GM23338 (cell line): ENCODE measurements at regions not wholly inside any gene's neighbourhood (a gene's known extent, or its start where the extent isn't known, plus 50 kb on each side); places are given as distances from the start of the nearest gene placed in this dataset.

Experiments used
- ATAC-seq: fragments of 200-7000 bp; cut with Tn5 transposase; 3 replicates; pipeline ENCODE4 v1.9.1; 2020
- DNase-seq: peaks from one replicate; pipeline ENCODE4 v3.0.0-alpha.2; 2015; ENCODE audit warnings: low spot score
- H2AFZ ChIP-seq: fragments of 200-600 bp; sonication (generic); 2 replicates; pipeline ENCODE4 v1.8.0; 2016; ENCODE audit warnings: antibody characterized with exemption, mild to moderate bottlenecking, moderate library complexity
- H3F3A ChIP-seq: fragments of 200-600 bp; sonication (generic); replicated peaks from 2 replicates; pipeline ENCODE4 v1.8.0; 2017; ENCODE audit warnings: antibody characterized with exemption, mixed run types, low read depth
- H3K27ac ChIP-seq: fragments of 200-600 bp; sonication (generic); 2 replicates; pipeline ENCODE4 v1.6.1; 2016; ENCODE audit warnings: low read depth
- H3K27me3 ChIP-seq: fragments of 200-600 bp; sonication (generic); 2 replicates; pipeline ENCODE4 v1.8.0; 2016; ENCODE audit warnings: mild to moderate bottlenecking, mixed run types, moderate library complexity; ENCODE audit not compliant: insufficient read depth
- H3K36me3 ChIP-seq: fragments of 200-600 bp; sonication (generic); 2 replicates; pipeline ENCODE4 v1.8.0; 2016; ENCODE audit warnings: mild to moderate bottlenecking; ENCODE audit not compliant: insufficient read depth
- H3K4me1 ChIP-seq: fragments of 200-600 bp; sonication (generic); 2 replicates; pipeline ENCODE4 v1.8.0; 2016; ENCODE audit warnings: mild to moderate bottlenecking, moderate library complexity; ENCODE audit not compliant: insufficient read depth
- H3K4me2 ChIP-seq: fragments of 200-600 bp; sonication (generic); 2 replicates; pipeline ENCODE4 v1.7.1; 2017; ENCODE audit warnings: mixed run types
- H3K4me3 ChIP-seq: fragments of 200-600 bp; sonication (generic); 2 replicates; pipeline ENCODE4 v1.6.1; 2016; ENCODE audit warnings: mixed run types
- H3K79me2 ChIP-seq: fragments of 200-600 bp; sonication (generic); replicated peaks from 2 replicates; pipeline ENCODE4 v1.8.0; 2017; ENCODE audit warnings: mild to moderate bottlenecking; ENCODE audit not compliant: insufficient read depth
- H3K9me2 ChIP-seq: fragments of 200-600 bp; sonication (generic); 2 replicates; pipeline ENCODE4 v1.8.0; 2017; ENCODE audit not compliant: insufficient read depth
- H4K20me1 ChIP-seq: fragments of 200-600 bp; sonication (generic); replicated peaks from 2 replicates; pipeline ENCODE4 v1.8.0; 2017; ENCODE audit warnings: mild to moderate bottlenecking; ENCODE audit not compliant: insufficient read depth
- H3K27ac Mint-ChIP-seq: 2 replicates; pipeline ENCODE4 v1.8.0; 2020; ENCODE audit warnings: inconsistent platforms, mild to moderate bottlenecking, moderate library complexity, mixed read lengths
- H3K27me3 Mint-ChIP-seq: 3 replicates; pipeline ENCODE4 v1.8.0; 2022; ENCODE audit warnings: low read depth, mild to moderate bottlenecking, moderate library complexity, mixed read lengths, inconsistent platforms; ENCODE audit not compliant: insufficient read depth, poor library complexity
- H3K36me3 Mint-ChIP-seq: 3 replicates; pipeline ENCODE4 v1.8.0; 2021; ENCODE audit warnings: low read depth, mild to moderate bottlenecking, inconsistent platforms, moderate library complexity, mixed read lengths
- H3K4me1 Mint-ChIP-seq: 3 replicates; pipeline ENCODE4 v1.8.0; 2020; ENCODE audit warnings: mild to moderate bottlenecking, inconsistent platforms, mixed read lengths
- H3K4me3 Mint-ChIP-seq: 3 replicates; pipeline ENCODE4 v1.8.0; 2021; ENCODE audit warnings: moderate library complexity, mild to moderate bottlenecking, inconsistent platforms, mixed read lengths
- H3K9me3 Mint-ChIP-seq: 3 replicates; pipeline ENCODE4 v1.8.0; 2020; ENCODE audit warnings: moderate library complexity, mild to moderate bottlenecking, inconsistent platforms, mixed read lengths
- EZH2 ChIP-seq: fragments of 200-600 bp; sonication (generic); IDR thresholded peaks from one replicate; pipeline ENCODE4 v1.8.0; 2017; ENCODE audit warnings: antibody characterized with exemption, mild to moderate bottlenecking, low read depth; ENCODE audit not compliant: unreplicated experiment
- NANOG ChIP-seq: IDR thresholded peaks from 2 replicates; pipeline ENCODE4 v1.6.1; 2016; ENCODE audit warnings: antibody characterized with exemption, borderline replicate concordance
- STAT1 ChIP-seq: IDR thresholded peaks from one replicate; pipeline ENCODE4 v1.6.1; 2016; ENCODE audit warnings: antibody characterized with exemption; ENCODE audit not compliant: unreplicated experiment
- ZNF331 ChIP-seq: fragments of 250-450 bp; sonication (Bioruptor Pico); IDR thresholded peaks from 2 replicates; pipeline ENCODE4 v1.5.0; 2020; ENCODE audit warnings: low read depth, mild to moderate bottlenecking, moderate library complexity
- TF ChIP-seq, protein P1 (sequence below): IDR thresholded peaks from one replicate; pipeline ENCODE4 v1.6.1; 2018; ENCODE audit warnings: antibody characterized with exemption; ENCODE audit not compliant: unreplicated experiment
- TF ChIP-seq, protein P2 (sequence below): IDR thresholded peaks from 2 replicates; pipeline ENCODE4 v1.6.1; 2016; ENCODE audit warnings: antibody characterized with exemption
- TF ChIP-seq, protein P3 (sequence below), 2 experiments: fragments of 200-600 bp in 1 of 2; sonication (generic) in 1 of 2; conservative IDR thresholded peaks; 2 replicates each; pipeline versions ENCODE4 v1.5.1 to v1.6.1; 2016 to 2017; ENCODE audit warnings: antibody characterized with exemption in 2 of 2, low read depth in 2 of 2, mild to moderate bottlenecking in 2 of 2, moderate library complexity in 1 of 2

DNA sequence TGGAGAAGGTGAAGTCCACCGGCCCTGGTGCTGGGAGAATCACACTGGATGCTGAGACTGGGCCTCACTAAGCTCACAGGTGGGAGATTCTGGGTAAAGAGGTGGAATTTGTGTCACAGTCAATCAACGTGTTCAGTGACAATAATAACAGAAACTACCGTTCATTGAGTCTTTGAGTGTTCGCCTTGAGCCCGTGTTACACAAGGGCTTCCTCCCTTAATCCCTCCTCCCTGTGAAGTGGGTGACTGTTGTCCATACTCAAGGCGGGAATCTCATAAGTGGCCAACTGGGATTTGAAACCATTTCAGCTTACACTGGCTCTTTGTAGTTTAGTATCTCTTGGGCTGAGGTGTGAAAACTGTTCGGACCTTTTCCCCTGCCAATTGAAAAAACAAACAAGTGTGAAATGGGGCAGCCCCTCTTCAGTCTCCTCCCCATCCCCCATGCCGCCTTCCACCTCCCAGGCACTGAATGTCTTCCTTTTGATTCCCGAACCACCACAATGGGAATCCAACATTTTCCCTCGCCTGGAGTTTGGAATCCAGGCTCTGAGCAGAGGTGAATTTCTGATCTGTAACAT lies 502.4 kb downstream of the MIAT start (continued):
- TF ChIP-seq, protein P1, sequence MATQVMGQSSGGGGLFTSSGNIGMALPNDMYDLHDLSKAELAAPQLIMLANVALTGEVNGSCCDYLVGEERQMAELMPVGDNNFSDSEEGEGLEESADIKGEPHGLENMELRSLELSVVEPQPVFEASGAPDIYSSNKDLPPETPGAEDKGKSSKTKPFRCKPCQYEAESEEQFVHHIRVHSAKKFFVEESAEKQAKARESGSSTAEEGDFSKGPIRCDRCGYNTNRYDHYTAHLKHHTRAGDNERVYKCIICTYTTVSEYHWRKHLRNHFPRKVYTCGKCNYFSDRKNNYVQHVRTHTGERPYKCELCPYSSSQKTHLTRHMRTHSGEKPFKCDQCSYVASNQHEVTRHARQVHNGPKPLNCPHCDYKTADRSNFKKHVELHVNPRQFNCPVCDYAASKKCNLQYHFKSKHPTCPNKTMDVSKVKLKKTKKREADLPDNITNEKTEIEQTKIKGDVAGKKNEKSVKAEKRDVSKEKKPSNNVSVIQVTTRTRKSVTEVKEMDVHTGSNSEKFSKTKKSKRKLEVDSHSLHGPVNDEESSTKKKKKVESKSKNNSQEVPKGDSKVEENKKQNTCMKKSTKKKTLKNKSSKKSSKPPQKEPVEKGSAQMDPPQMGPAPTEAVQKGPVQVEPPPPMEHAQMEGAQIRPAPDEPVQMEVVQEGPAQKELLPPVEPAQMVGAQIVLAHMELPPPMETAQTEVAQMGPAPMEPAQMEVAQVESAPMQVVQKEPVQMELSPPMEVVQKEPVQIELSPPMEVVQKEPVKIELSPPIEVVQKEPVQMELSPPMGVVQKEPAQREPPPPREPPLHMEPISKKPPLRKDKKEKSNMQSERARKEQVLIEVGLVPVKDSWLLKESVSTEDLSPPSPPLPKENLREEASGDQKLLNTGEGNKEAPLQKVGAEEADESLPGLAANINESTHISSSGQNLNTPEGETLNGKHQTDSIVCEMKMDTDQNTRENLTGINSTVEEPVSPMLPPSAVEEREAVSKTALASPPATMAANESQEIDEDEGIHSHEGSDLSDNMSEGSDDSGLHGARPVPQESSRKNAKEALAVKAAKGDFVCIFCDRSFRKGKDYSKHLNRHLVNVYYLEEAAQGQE = no peak
- TF ChIP-seq EZH2 (no peak), NANOG (no peak)

DNA sequence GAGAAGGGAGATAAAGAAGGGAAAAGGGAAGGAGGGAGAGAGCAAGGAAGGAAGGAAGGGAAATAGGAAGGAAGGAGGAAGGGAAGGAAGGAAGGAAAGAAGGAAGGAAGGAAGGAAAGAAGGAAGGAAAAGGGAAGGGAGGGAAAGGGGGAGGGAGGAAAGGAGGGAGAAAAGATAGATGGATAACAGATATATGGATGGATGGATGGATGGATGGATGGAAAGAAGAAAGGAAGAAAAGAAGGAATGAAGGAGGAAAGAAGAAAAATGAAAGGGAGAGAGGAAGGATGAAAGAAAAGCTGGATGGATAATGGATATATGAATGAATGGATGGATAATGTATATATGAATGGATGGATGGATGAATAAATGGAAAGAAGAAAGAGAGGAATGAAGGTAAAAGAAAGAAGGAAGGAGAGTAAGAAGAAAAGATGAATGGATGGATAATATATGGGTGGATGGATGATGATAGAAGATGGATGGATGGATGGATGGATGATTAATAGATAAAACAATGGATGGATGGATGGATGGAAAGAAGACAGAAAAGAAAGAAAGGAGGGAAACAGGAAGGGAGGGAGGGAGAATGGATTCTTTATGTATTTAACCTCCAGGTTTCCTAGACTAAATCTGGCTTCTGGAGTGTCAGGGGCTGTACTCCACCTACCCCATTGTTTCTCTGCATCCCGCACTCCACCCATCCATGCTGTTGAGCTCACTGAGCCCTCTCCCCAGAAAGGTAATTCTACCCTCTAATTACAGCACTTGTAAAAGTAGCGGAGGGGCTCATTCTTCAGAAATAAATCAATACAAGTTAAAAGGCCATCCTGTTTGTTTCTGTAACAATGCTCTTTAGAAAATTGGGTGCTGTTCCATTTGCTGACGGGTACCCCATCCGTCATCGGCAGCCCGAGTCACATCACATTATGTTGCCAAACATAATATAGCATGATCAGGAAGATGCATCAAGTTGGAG lies 506.1 kb downstream of the MIAT start:
- H3K79me2 ChIP-seq = no peaks in the 10 kb centered on the region
- Mint-ChIP-seq H3K36me3 (no peaks in the 10 kb centered on the region), H3K27me3 (peaks cover 11% of the 10 kb centered on the region), H3K9me3 (no peaks in the 10 kb centered on the region), H3K4me1 (peaks cover 8% of the 10 kb centered on the region), H3K27ac (no peak overlapping the region), H3K4me3 (no peak overlapping the region)
- no peak overlapping the region for H2AFZ ChIP-seq
- no peaks in the 10 kb centered on the region for H4K20me1 ChIP-seq
- no peak overlapping the region for H3K27ac ChIP-seq
- H3K4me2 ChIP-seq = no peak overlapping the region
- H3K9me2 ChIP-seq = no peaks in the 10 kb centered on the region; the same call in 1 of the 2 replicates
- H3K36me3 ChIP-seq = no peaks in the 10 kb centered on the region
- no peaks in the 10 kb centered on the region for H3K27me3 ChIP-seq
- H3K4me3 ChIP-seq = no peak overlapping the region
- no peaks in the 10 kb centered on the region for H3F3A ChIP-seq
- DNase-seq (no peak), ATAC-seq (no peak)
- TF ChIP-seq, protein P2, sequence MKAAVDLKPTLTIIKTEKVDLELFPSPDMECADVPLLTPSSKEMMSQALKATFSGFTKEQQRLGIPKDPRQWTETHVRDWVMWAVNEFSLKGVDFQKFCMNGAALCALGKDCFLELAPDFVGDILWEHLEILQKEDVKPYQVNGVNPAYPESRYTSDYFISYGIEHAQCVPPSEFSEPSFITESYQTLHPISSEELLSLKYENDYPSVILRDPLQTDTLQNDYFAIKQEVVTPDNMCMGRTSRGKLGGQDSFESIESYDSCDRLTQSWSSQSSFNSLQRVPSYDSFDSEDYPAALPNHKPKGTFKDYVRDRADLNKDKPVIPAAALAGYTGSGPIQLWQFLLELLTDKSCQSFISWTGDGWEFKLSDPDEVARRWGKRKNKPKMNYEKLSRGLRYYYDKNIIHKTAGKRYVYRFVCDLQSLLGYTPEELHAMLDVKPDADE = no peak
- no peaks in the 10 kb centered on the region for H3K4me1 ChIP-seq

DNA sequence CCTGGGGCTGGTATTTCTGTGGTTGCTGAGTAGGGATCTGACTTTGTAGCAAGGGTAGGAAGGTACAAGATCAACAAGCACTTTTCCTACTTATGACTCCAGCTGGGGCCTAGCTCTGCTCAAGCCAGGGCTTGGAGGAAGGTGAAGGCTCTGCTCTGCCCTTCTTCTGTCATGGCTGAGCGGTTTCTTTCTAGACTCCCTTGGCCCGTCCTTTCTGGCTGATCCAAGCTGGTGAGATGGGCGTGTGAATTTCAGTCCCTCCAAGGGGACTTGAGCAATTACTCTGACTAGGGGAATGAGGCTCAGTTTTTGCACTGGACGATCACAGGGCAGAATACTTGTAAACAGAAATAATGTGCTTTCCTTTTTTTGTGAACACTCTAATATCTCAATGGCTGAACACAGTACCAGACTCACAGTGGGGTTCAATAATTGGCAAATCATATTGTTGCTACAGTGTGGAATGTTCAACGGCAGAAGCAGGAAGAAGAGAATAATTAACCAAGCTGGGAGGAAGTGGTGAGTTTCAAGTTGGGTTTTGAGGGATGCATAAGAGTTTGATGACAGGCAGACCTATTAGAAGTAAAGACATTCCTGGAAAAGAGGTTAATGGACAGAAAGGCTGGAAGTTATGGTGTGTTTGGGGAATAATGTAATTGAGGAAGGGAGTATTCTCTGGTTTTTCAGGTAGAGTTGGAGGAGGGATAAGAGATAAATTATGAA lies 507.6 kb downstream of the MIAT start:
- Histone ChIP-seq H3K4me2 (no peak overlapping the region), H3K4me1 (no peaks in the 10 kb centered on the region), H3K79me2 (no peaks in the 10 kb centered on the region), H3F3A (no peaks in the 10 kb centered on the region), H2AFZ (no peak overlapping the region), H3K9me2 (peaks cover 5% of the 10 kb centered on the region; the same call in 1 of the 2 replicates), H3K36me3 (no peaks in the 10 kb centered on the region), H3K4me3 (no peak overlapping the region), H3K27ac (no peak overlapping the region), H3K27me3 (no peaks in the 10 kb centered on the region), H4K20me1 (no peaks in the 10 kb centered on the region)
- H3K27ac Mint-ChIP-seq = no peak overlapping the region
- H3K9me3 Mint-ChIP-seq = no peaks in the 10 kb centered on the region
- H3K4me1 Mint-ChIP-seq = peaks cover 6% of the 10 kb centered on the region
- peaks cover 11% of the 10 kb centered on the region for H3K27me3 Mint-ChIP-seq
- no peaks in the 10 kb centered on the region for H3K36me3 Mint-ChIP-seq
- ATAC-seq (no peak), DNase-seq (no peak)
- H3K4me3 Mint-ChIP-seq = no peak overlapping the region
- TF ChIP-seq, protein P3, sequence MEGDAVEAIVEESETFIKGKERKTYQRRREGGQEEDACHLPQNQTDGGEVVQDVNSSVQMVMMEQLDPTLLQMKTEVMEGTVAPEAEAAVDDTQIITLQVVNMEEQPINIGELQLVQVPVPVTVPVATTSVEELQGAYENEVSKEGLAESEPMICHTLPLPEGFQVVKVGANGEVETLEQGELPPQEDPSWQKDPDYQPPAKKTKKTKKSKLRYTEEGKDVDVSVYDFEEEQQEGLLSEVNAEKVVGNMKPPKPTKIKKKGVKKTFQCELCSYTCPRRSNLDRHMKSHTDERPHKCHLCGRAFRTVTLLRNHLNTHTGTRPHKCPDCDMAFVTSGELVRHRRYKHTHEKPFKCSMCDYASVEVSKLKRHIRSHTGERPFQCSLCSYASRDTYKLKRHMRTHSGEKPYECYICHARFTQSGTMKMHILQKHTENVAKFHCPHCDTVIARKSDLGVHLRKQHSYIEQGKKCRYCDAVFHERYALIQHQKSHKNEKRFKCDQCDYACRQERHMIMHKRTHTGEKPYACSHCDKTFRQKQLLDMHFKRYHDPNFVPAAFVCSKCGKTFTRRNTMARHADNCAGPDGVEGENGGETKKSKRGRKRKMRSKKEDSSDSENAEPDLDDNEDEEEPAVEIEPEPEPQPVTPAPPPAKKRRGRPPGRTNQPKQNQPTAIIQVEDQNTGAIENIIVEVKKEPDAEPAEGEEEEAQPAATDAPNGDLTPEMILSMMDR (conservative IDR thresholded peaks at IDR 0.05; ENCODE audit: low read depth in 2 of 2) = no peak
- TF ChIP-seq STAT1 (no peak), ZNF331 (no peak), EZH2 (no peak)
- TF ChIP-seq, protein P1 = no peak
